HG03045 (cell line): ENCODE measurements at regions not wholly inside any gene's neighbourhood (a gene's known extent, or its start where the extent isn't known, plus 50 kb on each side); places are given as distances from the start of the nearest gene placed in this dataset.

ENCODE experiments used
- ATAC-seq: cut with Tn5 transposase; IDR thresholded peaks from one replicate; pipeline ENCODE4 v1.9.1; 2021; ENCODE audit warnings: mild to moderate bottlenecking, moderate library complexity; ENCODE audit not compliant: unreplicated experiment

DNA sequence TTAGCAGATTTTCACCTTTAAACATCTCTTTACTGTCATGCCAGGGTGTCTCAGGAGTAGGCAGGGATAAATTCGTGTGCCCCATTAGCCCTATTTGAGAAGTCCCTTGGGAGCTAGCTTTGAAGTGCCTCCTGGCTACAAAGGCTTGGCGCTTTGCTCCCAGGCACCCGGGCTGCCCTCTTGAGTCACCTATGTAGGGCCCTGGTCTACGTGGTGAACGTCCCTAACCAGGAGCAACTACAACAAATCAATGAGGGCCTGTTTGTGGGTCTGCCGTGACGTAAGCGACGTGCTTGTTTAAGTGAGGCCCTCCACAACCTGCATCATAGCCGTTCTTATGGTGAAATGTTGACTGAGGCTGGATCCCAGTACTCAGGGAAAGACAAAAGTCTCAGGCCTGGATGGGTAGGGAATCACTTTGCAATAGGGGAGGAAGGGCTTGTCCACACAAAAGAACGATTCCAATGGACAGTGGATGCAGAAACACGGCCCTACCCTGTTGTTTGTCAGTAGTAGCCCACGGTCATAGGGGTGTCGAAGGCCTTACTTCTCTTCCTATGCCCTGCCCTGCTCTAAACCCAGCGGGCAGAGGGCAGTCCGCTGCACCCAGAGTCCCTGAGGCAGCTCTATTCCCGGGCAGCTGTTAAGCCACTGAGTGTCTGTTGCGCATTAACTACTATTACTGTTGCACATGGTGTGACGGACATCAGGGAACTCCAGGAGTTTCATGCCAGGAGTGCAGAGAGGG is 93.9 kb downstream of the INHBB start:
- no peak for ATAC-seq

DNA sequence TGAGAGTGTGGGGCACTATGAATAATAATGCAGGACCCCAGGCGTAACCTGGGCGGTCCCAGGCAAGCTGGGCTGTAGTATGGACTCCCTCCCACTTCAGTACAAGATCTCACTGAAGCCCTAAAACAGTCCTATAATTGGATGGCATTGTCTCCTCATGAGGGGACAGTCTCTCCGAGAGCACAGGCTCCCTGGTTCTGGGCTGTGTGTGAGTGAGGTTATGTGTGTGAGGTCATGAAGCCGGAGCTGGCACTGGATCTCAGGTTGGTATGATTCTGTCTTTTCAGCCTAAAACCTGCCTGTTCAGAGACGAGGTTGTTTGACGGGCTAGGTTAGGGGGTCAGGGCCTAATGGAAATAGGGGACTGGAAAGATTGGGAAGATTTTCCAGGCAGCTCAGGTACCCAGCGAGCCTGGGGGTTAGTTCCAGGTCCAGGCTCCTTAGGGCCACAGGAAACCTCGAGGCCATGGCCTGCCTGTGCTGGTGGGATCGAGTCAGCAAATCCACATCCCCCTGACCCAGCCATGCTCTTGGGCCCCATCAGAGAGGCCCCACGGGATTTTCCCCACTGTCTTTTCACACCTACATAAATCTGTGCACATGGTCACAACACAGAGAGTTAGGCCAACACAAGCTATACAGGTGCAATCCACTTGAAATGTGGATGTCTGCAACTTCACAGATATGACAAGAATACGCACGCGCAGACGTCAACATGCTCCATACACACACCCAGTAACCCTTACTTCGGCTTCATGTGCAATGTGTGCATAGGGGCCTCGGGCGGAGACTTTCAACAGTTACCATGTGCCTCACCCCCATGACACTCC is 94.8 kb downstream of the INHBB start:
- no peak for ATAC-seq

DNA sequence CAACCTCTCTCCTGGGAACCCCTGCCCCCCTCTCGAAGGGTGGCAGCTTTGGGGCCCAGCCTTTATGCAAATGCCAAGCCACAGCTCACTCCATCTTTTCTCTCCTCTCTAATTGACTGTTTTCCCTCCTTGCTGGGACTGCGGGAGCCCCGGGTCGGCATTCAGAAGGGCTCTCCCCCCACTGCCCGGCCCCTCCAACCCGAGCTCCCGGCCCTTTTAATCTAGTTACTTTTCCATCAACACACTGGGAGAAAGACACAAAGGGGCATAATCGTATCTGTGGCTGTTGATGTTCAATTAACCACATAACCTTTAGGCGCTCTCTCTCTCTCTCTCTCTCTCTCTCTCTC is 95.4 kb downstream of the INHBB start:
- no peak for ATAC-seq

DNA sequence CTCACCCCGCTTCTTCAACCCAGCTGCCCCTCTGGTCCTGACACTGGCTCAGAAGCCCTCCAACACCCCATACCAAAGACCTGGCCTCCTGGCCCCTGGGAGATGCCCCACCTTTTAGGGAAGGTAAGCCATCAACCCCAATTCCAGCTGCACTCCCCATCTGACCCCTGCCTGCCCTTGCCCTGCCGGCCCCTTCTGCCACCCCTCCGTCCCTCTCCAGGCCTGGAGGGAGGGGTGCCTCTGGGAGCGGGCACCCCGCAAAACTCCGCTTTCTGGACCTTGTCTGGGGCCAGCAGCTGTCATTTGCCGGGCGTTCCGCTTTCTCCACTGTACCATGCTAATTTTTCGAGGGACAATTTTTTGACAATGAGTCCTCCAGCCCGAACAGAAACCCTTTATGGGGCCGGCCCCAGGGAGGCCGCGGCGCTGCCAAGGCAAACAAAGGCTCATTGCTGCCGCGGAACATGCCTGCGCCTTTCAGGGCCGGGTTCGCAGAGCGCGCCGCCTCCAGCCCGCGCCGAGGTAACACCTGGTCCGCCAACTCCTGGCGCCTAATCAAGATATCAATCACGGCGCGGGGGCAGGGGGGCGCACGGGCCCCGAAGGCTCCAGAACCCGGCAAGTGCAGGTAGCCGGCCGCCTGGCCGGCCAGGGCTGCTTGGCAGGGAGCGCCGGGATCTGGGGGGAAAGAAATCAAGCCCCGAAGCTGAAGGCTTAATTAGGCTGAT is 96.0 kb downstream of the INHBB start:
- ATAC-seq = no peak

DNA sequence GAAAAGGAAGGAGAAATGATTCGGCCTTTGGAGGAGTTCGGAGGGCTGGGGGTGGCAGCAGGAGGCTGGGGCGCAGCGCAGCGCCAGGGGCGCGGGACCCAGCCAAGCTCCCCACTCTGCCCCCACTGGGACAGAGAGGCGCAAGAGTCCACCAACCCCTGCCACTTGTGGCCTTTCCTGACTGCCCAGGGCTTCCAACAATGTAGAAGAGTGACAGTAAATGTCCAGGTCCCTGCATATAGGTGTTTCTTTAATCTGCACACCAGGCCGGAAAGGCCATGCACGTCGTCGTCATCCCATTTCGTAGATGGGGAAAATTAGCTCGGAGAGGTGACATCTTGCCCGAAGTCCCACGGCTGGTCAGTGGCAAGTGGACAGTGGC is 96.6 kb downstream of the INHBB start:
- ATAC-seq = no peak

DNA sequence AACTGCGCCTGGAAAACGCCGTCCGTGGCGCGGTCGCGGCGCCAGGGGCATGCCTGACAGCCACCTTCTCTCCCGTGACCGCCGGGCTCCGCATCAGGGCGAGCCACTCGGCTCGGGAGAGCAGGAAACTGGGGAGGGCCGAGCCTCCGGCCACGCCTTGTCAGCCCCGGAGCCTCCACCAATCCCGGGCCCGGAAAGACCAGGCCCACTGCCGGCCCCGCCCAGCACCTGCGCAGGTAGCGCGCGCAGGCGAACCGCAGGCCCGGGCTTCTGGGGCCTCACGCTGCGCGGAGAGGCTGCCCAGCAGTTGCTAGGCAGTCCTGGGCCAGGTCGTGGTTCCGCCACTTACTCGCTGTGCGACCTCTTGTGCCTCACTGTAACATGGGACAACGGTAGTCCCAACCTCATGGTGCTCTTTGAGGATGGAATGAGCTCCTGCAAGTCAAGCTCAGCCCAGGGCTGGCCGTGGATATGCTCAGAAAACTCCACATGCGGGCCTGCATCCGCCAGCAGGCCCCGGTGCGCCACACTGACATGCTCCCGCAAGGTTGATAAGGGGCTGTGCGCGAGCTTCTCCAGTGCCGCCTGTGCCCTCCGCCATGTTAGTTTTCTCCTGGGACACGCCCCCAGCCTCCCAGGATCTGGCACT is 97.1 kb downstream of the INHBB start:
- no peak for ATAC-seq

DNA sequence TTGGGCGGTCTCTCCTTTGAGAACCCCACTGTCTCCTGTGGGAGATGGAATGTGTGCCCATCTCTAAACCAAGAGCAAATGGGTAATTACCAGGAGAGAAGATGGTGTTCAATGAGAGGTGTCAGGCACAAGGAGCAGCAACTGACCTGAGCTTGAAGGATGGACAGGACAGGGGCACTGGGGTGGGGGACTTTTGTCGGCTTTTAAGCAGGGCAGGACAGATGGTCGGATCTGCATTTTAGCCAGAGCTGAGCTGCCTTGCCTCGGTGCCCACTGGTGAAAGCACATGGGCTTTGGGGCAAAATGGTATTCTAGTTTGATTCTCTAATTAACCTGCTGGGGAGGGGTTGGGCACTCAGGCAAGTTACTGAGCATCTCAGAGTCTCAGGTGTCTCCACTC is 98.0 kb downstream of the INHBB start:
- ATAC-seq = no peak

DNA sequence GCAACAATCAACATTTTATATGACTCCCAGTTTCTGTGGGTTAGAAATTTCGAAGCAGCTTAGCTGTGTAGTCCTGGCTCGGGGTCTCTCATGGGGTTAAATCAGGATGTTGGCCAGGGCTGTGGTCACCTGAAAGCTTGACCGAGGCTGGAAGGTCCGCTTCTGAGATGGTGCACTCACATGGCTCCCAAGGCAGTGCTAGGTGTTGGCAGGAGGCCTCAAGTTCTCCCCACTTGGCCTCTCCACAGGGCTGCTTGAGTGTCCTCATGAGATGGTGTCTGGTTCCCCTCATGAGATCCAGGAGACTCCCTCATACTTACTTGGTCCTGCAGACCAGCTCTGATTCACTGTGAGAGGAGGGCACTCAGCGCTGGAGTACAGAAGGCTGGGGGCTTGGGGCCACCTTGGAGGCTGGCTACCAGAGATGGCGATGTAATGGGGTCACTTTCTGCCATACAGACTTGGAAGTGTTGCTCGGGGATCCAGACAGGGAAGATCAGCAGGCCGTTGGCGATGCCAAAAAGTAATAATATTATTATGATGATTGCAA is 98.8 kb downstream of the INHBB start:
- ATAC-seq = no peak

DNA sequence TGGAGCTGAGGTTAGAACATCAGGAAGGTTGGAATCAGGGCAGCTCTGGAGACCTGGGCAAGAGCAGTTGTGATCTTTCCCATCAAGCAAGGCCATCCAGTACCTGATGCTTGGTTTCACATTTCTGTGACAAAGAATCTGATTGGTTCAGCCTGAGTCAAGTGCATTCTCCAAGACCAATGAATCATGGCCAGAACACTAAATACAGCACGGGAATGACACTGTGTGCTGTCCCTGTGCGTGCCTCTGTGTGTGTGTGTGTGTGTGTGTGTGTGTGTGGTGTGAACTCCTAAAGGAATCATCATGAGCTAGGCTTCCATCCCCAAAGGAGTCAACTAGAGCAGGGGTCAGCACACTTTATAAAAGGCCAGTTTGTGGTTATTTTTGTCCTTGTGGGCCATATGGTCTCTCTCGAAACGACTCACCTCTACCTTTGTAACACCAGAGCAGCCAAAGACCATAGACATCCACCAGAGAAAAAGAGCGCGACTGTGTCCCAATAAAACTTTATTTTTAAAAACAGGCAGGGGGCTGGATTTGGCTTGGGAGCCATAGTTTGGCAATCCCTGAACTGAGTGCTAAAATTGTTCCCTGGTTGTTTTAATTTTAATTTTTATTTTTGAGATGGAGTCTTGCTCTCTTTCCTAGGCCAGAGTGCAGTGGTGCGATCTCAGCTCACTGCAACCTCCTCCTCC is 99.7 kb downstream of the INHBB start:
- no peak for ATAC-seq

DNA sequence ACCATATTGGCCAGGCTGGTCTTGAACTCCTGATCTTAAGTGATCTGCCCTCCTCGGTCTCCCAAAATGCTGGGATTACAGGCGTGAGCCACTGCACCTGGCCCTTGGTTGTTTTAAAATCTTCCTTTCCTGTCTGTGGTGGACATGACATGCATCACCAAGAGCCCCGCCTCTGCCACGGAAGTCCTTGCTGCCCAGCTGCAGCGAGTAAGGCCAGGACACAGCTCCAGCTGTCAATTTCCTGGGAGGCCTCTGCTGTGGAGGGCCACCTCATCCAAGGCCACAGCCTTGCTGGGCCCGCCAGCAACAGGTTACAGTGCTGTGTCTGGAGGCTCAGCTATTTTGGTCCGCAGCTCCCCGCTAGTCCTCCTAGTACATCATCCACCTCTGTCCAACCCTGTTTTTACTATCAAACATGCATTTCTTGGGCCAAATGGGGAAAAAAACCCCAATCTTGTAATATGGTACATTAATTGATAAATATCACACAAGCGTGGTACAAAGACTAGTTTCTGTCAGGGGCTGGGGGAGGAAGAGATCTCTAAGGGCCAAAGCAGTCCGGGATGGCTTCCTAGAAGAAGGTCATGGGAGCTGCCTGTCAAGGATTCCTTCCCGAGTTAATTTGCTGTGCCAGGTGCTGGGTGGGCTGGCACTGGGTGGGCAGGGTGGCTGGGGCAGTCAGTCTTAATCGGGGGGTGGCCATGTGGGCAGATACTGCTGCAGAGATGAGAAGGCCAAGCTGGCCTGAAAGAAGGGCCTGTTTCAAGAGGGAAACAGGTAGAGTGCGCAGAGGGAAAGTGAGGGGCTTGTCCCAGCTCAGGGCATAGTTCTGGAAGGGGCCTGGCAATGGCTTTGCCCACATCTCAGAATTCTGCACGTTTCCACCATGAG is 100.5 kb downstream of the INHBB start:
- no peak for ATAC-seq

DNA sequence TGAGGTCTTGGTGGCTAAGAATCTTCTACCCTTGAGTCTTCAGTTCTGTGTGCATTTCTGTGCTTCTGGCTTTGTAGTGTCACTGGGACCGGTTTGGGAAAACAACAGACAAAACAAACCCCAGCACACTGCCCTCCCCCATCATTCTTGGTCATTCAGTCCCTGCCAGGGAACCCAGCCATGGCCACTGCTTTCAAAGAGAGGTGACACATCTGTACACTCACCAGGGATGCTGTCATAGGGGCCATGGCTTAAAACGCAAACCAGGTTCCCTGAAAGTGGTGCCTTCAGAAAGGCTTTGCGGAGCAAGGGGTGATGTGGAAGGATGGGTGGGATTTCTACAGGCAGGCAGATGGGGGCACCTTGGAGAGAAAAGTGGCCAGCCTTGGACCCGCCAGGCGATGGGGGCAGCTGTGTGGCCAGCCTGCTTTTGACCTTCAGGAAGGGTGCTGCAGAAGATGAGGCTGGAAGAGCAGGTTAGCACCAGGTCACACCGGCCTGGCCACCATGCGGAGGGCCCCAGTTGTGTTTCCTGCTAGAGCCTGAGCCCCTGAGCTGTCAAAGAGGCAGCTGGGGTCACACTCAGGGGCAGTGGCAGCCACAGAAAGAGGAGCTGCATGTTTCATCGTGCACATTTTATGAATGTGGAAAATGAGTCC is 101.3 kb downstream of the INHBB start:
- ATAC-seq = no peak

DNA sequence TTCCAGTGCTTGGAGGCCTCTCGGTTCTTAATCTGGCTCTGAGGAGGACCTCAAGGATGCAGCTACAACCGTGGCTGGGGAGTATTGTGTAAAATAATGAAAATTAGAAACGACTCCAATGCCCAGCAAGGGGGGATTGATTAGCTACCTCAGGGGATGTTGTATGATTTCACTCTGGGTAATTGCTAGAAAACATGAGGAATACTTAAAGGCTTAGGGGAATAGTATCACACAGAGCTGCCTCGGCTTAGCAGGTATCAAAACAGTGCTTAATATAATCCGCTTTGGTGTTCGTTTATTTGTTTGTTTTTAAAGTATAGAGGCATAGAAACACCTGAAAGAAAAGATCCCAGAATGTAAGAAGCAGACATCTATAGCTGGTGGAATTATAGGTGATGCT is 102.5 kb downstream of the INHBB start:
- no peak for ATAC-seq

DNA sequence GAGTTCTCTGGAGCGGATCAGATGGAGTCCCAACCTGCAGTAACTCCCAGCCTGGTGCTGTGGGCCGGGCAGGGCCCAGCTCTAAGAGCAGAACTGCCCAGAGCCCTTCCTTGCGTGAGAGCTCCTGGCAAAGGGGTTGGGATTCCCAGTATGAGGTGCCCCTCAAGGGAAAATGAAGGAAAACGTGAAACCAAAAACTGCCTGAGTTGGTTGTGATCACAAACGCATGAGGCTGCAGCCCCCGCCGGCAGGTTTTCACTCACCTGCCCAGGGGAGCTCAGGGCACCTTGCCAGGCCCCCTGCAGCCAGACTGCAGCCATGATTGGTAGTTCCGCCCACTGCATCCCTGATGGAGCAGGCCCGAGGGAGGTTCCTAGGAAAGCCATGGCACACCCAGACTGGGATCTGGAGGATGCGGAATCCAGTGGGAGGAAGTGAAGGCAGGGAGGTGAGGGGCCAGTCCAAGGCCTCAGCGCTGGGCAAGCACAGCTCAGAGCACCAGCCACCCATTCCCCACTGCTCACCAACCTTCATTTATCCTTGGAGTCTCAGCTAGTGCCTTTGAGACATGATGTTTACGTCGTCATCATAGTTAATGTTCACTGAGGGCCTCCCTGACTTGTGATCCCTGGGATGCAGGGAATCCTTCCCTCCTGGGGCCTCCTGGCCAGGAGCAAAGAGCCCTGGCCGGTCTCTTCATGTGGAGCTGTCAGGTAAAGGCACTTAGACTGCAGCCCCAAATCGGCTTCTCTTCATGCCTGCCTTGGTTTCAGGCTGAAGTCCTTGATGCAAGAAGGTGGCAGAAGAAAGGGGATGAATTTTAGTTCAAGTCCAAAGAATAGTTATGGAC is 103.2 kb downstream of the INHBB start:
- no peak for ATAC-seq

DNA sequence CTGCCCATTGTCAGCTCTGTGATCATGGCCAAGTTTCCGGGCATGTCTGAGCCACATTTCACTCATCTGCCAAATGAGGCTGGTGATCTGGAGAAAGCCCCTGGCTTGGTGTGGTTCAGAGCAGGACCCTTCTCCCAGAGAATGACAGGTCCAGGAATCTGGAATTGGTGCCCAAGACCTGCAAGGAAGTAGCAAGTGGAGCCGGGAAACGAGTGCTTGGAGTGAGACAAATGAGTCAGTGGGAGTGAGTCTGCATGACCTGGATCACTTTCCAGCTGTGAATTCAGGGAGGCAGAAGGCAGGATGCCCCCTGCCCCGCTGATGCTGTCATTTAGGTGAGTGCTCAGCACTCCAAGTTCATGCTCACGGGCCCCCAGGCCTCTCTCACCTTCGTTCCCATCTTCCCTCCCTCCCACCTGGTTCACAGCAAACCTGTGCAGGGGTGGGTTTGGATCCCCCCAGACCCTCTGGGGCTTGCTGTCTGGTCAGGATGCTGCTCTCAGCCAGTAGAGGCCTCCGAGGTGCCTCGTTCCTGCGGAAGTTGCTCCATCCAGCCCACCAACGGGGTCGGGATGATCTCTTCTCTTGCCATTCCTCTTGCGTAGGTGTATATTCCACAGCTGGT is 104.4 kb downstream of the INHBB start:
- no peak for ATAC-seq

DNA sequence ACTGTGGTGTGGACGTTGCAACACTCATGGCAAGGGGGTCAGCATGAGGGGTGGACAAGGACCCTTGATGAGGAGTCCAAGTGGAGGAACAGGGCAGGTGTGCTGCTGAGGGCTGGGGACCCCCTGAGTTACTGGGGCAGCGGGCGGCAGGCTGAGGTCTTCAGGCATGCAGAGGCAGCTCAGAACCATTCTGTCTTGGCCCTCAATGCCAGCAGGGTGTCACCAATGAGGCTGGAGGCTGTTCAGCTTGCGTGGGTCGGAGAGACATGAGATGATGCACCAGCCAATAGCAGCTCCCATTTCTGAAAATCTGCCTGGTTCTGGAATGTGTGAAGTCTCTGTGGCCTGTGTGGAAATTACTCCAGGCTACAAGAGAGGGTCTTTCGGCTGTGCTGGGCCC is 105.4 kb downstream of the INHBB start:
- no peak for ATAC-seq

DNA sequence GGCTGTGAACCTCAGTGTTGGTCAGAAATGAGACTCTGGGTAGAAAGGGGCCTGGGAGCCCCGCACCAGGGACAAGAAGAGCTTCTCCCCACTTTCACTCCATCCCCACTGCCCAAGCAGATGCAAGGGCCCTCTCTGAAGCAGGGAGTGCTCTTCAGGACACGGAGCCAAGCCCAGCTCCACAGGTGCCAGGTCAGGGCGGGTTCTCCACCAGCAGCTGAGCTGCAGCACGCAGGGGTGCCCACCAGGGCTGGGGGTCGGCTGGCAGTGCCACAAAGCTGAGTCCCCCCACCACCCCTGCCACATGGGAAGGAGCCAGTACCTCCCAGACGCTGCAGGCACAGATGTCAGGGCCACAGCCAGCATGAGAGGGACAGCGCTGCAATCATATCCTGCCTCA is 106.2 kb downstream of the INHBB start:
- ATAC-seq = no peak

DNA sequence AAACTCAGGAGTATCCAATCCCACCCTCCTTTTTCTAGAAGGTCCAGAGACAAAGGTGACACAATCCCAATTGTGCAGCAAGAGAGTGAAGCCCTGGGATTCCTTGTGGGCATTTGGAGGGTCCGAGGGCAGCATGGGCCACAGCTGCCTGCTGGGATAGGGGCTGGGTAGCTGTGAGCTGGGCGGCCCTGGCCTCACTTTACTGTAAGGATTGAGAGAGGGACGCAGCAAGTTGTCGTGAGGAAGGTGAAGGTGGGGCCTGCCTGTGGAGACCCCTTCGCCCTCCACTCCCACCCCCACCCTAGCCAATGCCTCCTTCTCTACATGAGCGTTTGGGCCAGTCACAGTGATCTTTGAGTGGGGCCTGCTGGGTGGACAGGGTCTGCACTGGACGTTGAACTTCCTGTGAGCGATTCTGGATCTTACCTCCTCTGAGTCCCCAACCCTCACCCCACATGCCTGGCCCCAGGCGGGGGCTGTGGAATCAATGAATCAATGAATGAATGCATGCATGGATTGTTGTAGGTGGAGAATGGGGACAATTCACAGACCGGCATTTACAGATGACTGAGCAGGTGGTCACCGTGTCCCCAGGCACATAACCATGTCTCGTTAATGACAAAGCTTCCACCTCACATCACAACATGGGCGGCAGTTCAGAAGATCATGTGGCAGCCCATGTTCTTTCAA is 107.2 kb downstream of the INHBB start:
- no peak for ATAC-seq
